ENCODE measurements at regions not wholly inside any gene's neighbourhood (a gene's known extent, or its start where the extent isn't known, plus 50 kb on each side); places are given as distances from the start of the nearest gene placed in this dataset.

DNA sequence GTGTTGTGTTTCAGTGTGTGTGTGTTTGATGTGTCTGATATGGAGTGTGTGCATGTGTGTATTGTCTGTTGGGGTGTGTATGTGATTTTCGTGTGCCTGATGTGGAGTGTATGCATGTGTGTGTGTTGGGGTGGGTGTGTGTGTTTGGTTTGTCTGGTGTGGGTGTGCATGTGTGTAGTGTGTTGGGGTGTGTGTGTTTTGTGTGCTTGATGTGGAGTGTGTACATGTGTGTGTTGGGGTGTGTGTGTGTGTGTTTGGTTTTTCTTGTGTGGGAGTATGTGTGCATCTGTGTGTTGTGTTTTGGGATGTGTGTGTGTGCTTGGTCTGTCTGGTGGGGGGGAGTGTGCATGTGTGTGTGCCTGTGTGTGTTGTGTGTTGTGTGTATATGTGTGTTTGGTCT lies 247.4 kb upstream of the ST6GAL2 start:
- no peak for DNase-seq (ENCODE audit: low spot score)
- intact Hi-C loops (cut with micrococcal nuclease; ENCODE audit: unreplicated experiment): no loop called here
- Histone ChIP-seq H3K9me3 (ENCODE audit: low read depth, low read length, poor library complexity, severe bottlenecking) (peaks cover 7% of the 10 kb centered on the region), H3K36me3 (ENCODE audit: insufficient read depth, low read length, poor library complexity, severe bottlenecking) (no peaks in the 10 kb centered on the region), H3K4me1 (ENCODE audit: insufficient read depth, low read length, poor library complexity, severe bottlenecking) (no peaks in the 10 kb centered on the region), H3K4me3 (ENCODE audit: low read depth, low read length, poor library complexity, severe bottlenecking) (no peak overlapping the region), H3K27ac (ENCODE audit: low read depth, low read length, poor library complexity, severe bottlenecking) (no peak overlapping the region), H3K27me3 (replicated peaks; ENCODE audit: insufficient read depth, low read depth, low read length, poor library complexity) (no peaks in the 10 kb centered on the region)
- POLR2A ChIA-PET (ENCODE audit: low non-redundant PET): no interaction called here
- no TSS peak for BruUV-seq (replicated peaks)
- no peak for TF ChIP-seq CTCF (conservative IDR thresholded peaks at IDR 0.05; ENCODE audit: low read depth, low read length)
- TF ChIP-seq EZH2 (IDR thresholded peaks at IDR 0.05; ENCODE audit: borderline replicate concordance, low read depth, low read length, poor library complexity, severe bottlenecking): no peak
- CTCF ChIA-PET: no interaction called here

- TF ChIP-seq EZH2 (IDR thresholded peaks at IDR 0.05; ENCODE audit: borderline replicate concordance, low read depth, low read length, poor library complexity, severe bottlenecking) (no peak), CTCF (conservative IDR thresholded peaks at IDR 0.05; ENCODE audit: low read depth, low read length) (no peak)
- no TSS peak for BruUV-seq (replicated peaks)
- no peak for DNase-seq (ENCODE audit: low spot score)
- H3K4me3 ChIP-seq (ENCODE audit: low read depth, low read length, poor library complexity, severe bottlenecking): no peak overlapping the region
- POLR2A ChIA-PET (ENCODE audit: low non-redundant PET): no interaction called here
- H3K27me3 ChIP-seq (replicated peaks; ENCODE audit: insufficient read depth, low read depth, low read length, poor library complexity): no peaks in the 10 kb centered on the region
- intact Hi-C loops (cut with micrococcal nuclease; ENCODE audit: unreplicated experiment): no loop called here
- no peaks in the 10 kb centered on the region for H3K4me1 ChIP-seq (ENCODE audit: insufficient read depth, low read length, poor library complexity, severe bottlenecking)
- H3K36me3 ChIP-seq (ENCODE audit: insufficient read depth, low read length, poor library complexity, severe bottlenecking): no peaks in the 10 kb centered on the region
- H3K27ac ChIP-seq (ENCODE audit: low read depth, low read length, poor library complexity, severe bottlenecking): no peak overlapping the region
- H3K9me3 ChIP-seq (ENCODE audit: low read depth, low read length, poor library complexity, severe bottlenecking): peaks cover 7% of the 10 kb centered on the region
- CTCF ChIA-PET: no interaction called here
These were observed 250.8 kb upstream of the ST6GAL2 start for GRCh38 chr2:107136733-107137132.

- Histone ChIP-seq H3K36me3 (ENCODE audit: insufficient read depth, low read length, poor library complexity, severe bottlenecking) (no peaks in the 10 kb centered on the region), H3K9me3 (ENCODE audit: low read depth, low read length, poor library complexity, severe bottlenecking) (peaks cover 7% of the 10 kb centered on the region), H3K27me3 (replicated peaks; ENCODE audit: insufficient read depth, low read depth, low read length, poor library complexity) (no peaks in the 10 kb centered on the region), H3K27ac (ENCODE audit: low read depth, low read length, poor library complexity, severe bottlenecking) (no peak overlapping the region), H3K4me1 (ENCODE audit: insufficient read depth, low read length, poor library complexity, severe bottlenecking) (no peaks in the 10 kb centered on the region), H3K4me3 (ENCODE audit: low read depth, low read length, poor library complexity, severe bottlenecking) (no peak overlapping the region)
- BruUV-seq (replicated peaks): no TSS peak
- no peak for DNase-seq (ENCODE audit: low spot score)
- POLR2A ChIA-PET (ENCODE audit: low non-redundant PET): no interaction called here
- intact Hi-C loops (cut with micrococcal nuclease; ENCODE audit: unreplicated experiment): no loop called here
- CTCF ChIA-PET: no interaction called here
- no peak for TF ChIP-seq CTCF (conservative IDR thresholded peaks at IDR 0.05; ENCODE audit: low read depth, low read length)
- no peak for TF ChIP-seq EZH2 (IDR thresholded peaks at IDR 0.05; ENCODE audit: borderline replicate concordance, low read depth, low read length, poor library complexity, severe bottlenecking)
These were observed 251.7 kb upstream of the ST6GAL2 start for GRCh38 chr2:107137706-107138105.

Measured in A673 (cell line).